Thymus (tissue), 11 donors: ENCODE measurements at regions not wholly inside any gene's neighbourhood (a gene's known extent, or its start where the extent isn't known, plus 50 kb on each side); places are given as distances from the start of the nearest gene placed in this dataset.

Experiments
- DNase-seq, 9 donors: peaks; one replicate each; pipeline ENCODE4 v3.0.0-alpha.2; 2013; ENCODE audit warnings: low spot score in 9 of 9, low read depth in 6 of 9, missing footprints in 1 of 9
- H3K27ac ChIP-seq, 2 donors: one replicate each; pipeline ENCODE4 v1.5.1; 2013; ENCODE audit warnings: control low read depth in 1 of 2, low read depth in 1 of 2, low read length in 1 of 2, mild to moderate bottlenecking in 1 of 2, moderate library complexity in 1 of 2
- H3K27me3 ChIP-seq, 2 donors: one replicate each; pipeline ENCODE4 v1.5.1; 2013; ENCODE audit warnings: low read length in 1 of 2; ENCODE audit not compliant: control insufficient read depth in 2 of 2, insufficient read depth in 1 of 2
- H3K36me3 ChIP-seq, 2 donors: one replicate each; pipeline ENCODE4 v1.5.1; 2013; ENCODE audit warnings: low read length in 1 of 2, mild to moderate bottlenecking in 1 of 2, moderate library complexity in 1 of 2; ENCODE audit not compliant: control insufficient read depth in 2 of 2, insufficient read depth in 2 of 2
- H3K4me1 ChIP-seq, 2 donors: one replicate each; pipeline ENCODE4 v1.5.1; 2013; ENCODE audit warnings: low read length in 2 of 2; ENCODE audit not compliant: control insufficient read depth in 2 of 2, insufficient read depth in 2 of 2
- H3K4me3 ChIP-seq, 2 donors: one replicate each; pipeline ENCODE4 v1.5.1; 2013; ENCODE audit warnings: low read length in 2 of 2, control low read depth in 1 of 2, mild to moderate bottlenecking in 1 of 2
- H3K9me3 ChIP-seq, 2 donors: one replicate each; pipeline ENCODE4 v1.5.1; 2013; ENCODE audit warnings: low read length in 1 of 2, mild to moderate bottlenecking in 1 of 2; ENCODE audit not compliant: control insufficient read depth in 2 of 2, insufficient read depth in 1 of 2
- WGBS: extraction: QIAGEN DNeasy Blood & Tissue Kit; methylation state at CpG from one replicate; pipeline ENCODE4 v1.1.7; 2013; 5-methylcytosine and 5-hydroxymethylcytosine counted together
- donor health status: healthy.

DNA sequence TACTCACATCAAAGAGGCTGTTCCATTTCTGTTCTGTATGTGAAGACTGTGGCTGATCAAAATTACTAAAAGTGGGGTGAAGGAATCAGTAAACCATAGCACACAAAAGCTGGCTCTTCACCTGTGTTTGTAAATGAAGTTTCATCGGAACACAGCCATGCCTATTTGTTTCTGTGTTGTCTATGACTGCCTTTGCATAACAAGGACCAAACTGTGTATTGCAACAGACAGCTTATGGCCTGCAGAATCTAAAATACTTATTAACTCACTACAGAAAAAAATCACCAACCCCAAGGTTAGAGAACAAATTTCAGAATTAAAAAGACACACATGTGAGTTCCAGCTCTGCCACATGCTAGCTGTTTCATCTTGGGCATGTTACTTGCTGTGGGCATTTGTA is 163.9 kb downstream of the LYPLAL1 start:
- DNase-seq: no peak
- no peaks in the 10 kb centered on the region for H3K4me1 ChIP-seq
- no peaks in the 10 kb centered on the region for H3K9me3 ChIP-seq
- no peak overlapping the region for H3K4me3 ChIP-seq
- no peak overlapping the region for H3K27ac ChIP-seq
- no peaks in the 10 kb centered on the region for H3K27me3 ChIP-seq
- WGBS: 97% methylated on average over 1 of the region's 1 CpG
- H3K36me3 ChIP-seq: no peaks in the 10 kb centered on the region

DNA sequence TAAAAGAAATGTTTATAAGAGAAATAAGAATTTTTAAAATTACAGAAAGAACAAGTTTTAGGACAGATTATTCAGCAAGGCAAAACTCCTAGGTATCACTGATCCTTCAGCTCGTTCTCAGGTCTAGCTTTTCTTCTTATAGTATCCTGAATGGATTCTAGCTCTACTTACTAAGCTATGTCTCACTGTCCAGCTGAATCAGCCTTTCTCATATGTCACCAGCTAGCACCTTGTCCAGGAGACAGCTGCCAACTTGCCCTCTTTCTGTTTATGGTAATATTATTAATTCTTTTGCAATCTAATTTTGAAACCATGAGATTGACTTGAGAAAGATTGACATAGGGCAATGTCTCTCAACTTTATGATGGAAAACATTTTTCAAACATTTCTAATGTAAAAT is 159.9 kb downstream of the LYPLAL1 start:
- Histone ChIP-seq H3K4me3 (no peak overlapping the region), H3K27me3 (no peaks in the 10 kb centered on the region), H3K36me3 (no peaks in the 10 kb centered on the region), H3K27ac (no peak overlapping the region), H3K4me1 (no peaks in the 10 kb centered on the region), H3K9me3 (no peaks in the 10 kb centered on the region)
- DNase-seq: no peak
- WGBS: 69% methylated on average over 1 of the region's 1 CpG

DNA sequence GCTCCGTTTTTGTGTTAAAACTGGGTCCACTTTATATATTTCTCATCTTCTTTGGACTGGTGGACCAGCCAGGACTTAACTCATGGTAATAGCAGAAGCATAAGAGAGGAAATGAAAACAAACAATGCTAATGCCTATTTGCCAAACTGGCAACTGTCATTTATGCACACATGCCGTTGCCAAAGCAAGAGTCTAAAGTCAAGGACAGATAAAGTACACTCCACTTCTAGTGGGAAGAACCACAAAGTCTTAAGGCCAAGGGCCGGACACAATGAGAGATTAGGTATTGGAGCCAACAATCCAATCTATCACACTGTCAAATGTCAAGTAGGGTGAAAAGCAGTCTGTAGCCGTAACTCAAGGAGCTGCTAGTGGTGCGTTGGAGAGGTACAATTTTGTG is 157.7 kb downstream of the LYPLAL1 start:
- Histone ChIP-seq H3K36me3 (no peaks in the 10 kb centered on the region), H3K4me1 (no peaks in the 10 kb centered on the region), H3K4me3 (no peak overlapping the region), H3K27ac (no peak overlapping the region), H3K9me3 (no peaks in the 10 kb centered on the region), H3K27me3 (no peaks in the 10 kb centered on the region)
- no peak for DNase-seq
- WGBS: 94% methylated on average over 5 of the region's 5 CpGs

DNA sequence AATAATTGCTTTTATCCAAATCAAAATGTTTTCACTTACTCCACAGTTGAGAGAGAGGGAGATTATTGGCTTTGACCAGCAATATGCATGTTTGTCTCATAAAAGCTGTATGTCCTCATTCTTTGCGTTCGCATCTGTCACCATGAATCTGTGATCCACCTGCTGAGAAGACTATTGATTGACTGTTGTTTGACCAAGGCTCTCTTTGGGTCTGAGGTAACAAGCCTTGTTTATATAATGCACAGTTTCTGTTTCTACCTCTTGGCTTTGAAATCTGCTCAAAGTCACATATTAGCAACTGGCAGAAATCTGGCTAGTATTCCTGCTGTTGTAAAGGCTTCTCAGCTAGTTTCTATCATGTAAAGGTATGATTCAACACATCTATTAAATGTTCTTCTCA is 157.0 kb downstream of the LYPLAL1 start:
- H3K4me1 ChIP-seq: no peaks in the 10 kb centered on the region
- H3K27ac ChIP-seq: no peak overlapping the region
- H3K4me3 ChIP-seq: no peak overlapping the region
- DNase-seq: no peak
- WGBS: 95% methylated on average over 2 of the region's 2 CpGs
- H3K9me3 ChIP-seq: no peaks in the 10 kb centered on the region
- H3K27me3 ChIP-seq: no peaks in the 10 kb centered on the region
- no peaks in the 10 kb centered on the region for H3K36me3 ChIP-seq

DNA sequence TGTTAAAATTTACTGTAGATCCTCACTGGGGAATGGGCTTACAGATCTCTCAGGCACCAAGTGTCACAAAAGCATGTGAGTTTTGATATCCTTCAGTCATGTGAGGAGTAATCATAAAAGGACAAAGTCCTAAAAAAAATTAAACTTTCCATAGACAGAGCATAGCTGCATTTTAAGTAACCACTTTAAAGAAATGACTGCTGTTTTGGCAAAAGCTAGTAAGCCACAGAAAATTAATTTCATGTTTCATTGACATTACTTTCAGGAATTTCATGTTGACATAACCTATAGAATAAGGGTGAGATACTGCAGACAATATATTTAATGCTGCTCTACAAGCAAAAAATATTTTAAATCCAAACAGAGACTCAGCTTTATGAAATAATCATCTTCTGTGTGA is 156.3 kb downstream of the LYPLAL1 start:
- Histone ChIP-seq H3K9me3 (no peaks in the 10 kb centered on the region), H3K36me3 (no peaks in the 10 kb centered on the region), H3K27me3 (no peaks in the 10 kb centered on the region), H3K27ac (no peak overlapping the region), H3K4me3 (no peak overlapping the region), H3K4me1 (no peaks in the 10 kb centered on the region)
- no peak for DNase-seq

DNA sequence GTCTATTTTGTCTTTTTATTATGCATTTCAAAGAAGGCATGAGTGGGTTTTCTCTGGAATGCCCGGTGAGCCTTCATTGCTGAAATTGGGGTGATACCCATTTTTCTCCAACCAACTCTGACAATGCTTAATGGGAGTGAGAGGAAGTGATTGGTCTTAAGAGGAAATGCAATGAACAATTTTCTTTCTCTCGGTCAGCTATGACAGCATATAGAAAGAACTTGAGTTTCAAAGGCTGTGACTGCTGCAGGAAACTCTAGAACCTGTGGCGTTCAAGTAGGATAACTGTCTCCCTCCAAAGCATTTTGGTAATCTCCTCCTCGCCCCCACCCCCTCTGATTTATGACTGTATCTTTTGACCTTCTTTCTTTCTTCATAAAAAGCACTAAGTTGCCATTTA is 155.9 kb downstream of the LYPLAL1 start:
- DNase-seq: no peak
- Histone ChIP-seq H3K36me3 (no peaks in the 10 kb centered on the region), H3K9me3 (no peaks in the 10 kb centered on the region), H3K27me3 (no peaks in the 10 kb centered on the region), H3K4me3 (no peak overlapping the region), H3K27ac (no peak overlapping the region), H3K4me1 (no peaks in the 10 kb centered on the region)
- WGBS: 54% methylated on average over 4 of the region's 4 CpGs

DNA sequence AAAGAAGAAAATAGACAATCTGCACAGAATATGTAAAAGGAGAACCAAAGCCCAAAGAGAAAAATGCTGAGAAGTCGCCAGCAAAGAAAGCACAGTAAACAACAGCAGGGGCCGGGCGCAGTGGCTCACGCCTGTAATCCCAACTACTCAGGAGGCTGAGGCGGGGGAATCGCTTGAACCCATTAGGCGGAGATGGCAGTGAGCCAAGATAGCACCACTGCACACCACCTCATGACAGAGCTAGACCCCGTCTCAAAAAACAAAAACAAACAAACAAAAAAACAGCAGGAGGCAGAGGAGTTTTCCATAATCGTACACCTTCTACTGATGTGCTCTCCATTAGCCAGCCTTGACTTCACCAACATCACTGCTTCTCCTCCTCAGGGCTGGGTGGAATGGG is 153.2 kb downstream of the LYPLAL1 start:
- Histone ChIP-seq H3K27ac (no peak overlapping the region), H3K4me1 (no peaks in the 10 kb centered on the region), H3K36me3 (no peaks in the 10 kb centered on the region), H3K27me3 (no peaks in the 10 kb centered on the region), H3K4me3 (no peak overlapping the region), H3K9me3 (no peaks in the 10 kb centered on the region)
- DNase-seq: no peak
- 96% methylated on average over 9 of the region's 9 CpGs for WGBS

DNA sequence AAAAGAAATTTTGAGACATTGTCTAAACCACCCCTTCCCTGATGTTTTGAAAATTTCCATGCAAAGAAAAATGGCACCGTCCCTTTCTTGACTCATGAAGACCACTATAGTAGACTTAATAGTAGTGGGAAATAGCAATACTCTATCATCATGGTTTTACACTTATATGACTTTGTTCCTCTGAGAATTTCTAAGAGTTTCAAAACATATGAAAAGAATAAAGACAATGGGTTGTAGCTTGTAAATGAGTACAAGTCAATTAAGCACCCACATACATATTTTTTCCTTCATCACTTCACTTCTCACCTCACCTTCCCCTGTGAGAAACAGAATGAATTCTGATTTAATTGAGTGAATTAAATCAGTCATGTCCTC is 151.7 kb downstream of the LYPLAL1 start:
- Histone ChIP-seq H3K27me3 (no peaks in the 10 kb centered on the region), H3K27ac (no peak overlapping the region), H3K4me1 (no peaks in the 10 kb centered on the region), H3K4me3 (no peak overlapping the region), H3K9me3 (no peaks in the 10 kb centered on the region), H3K36me3 (no peaks in the 10 kb centered on the region)
- no peak for DNase-seq
- WGBS: 95% methylated on average over 1 of the region's 1 CpG

DNA sequence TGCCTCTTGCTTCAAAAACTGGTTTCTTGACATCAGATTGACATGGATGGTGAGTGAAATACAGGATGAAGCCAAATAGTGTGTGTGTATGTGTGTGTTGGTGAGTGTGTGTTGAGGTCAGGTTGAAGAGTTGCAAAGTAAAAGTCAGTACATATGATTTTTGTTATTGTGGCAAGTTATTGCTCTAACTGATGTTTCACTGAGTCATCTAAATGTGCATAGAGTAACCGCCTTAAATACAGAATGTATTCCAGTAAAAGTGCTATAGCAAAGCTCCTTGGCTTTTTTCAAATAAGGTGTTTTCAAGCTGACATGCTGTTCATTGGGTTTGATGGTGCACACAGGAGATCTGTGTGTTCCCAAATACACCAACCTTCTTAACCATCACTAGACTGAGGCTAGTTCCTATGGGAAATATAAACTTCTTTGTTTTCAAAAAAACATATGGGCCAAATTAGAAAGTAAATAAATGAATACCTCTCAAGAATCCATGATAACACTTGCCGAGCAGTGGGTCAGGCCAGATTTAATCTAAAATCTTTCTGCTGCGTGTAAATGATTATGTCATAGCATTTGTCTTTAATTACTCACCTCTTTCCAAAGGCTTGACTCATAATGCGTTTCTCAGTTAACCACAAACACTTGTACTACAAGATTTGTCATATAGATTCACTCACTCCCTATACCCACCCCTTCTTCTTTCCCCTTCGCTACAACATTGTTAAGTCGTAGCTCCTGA is 151.1 kb downstream of the LYPLAL1 start:
- Histone ChIP-seq H3K36me3 (no peaks in the 10 kb centered on the region), H3K27me3 (no peaks in the 10 kb centered on the region), H3K27ac (no peak overlapping the region), H3K4me3 (no peak overlapping the region), H3K4me1 (no peaks in the 10 kb centered on the region), H3K9me3 (no peaks in the 10 kb centered on the region)
- no peak for DNase-seq
- 94% methylated on average over 6 of the region's 6 CpGs for WGBS

DNA sequence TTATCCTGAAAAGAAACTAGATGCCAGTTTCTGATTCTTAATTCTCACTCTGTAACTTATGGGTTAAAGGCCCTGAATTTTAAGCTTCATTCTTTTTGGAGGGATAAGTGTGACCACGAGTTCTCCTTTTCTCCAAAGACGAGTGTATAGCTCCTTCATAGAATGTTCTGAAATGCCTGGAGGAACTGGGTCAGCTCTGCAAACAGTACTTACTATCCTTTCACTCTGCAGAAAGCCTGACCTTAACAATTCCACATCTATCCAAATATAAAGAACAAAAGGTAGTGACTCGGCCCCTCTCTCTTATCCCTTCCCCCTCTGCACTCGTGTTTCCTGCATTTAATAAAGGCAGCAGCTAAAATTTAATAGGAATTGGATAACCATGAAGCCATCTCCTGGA is 150.5 kb downstream of the LYPLAL1 start:
- Histone ChIP-seq H3K27me3 (no peaks in the 10 kb centered on the region), H3K27ac (no peak overlapping the region), H3K9me3 (no peaks in the 10 kb centered on the region), H3K4me3 (no peak overlapping the region), H3K4me1 (no peaks in the 10 kb centered on the region), H3K36me3 (no peaks in the 10 kb centered on the region)
- no peak for DNase-seq
- WGBS: 47% methylated on average over 4 of the region's 4 CpGs
